Loucy (cell line): ENCODE measurements at regions not wholly inside any gene's neighbourhood (a gene's known extent, or its start where the extent isn't known, plus 50 kb on each side); places are given as distances from the start of the nearest gene placed in this dataset.

Source experiments
- CTCF ChIP-seq: fragments of 200-600 bp; sonication (generic); conservative IDR thresholded peaks from 2 replicates; pipeline ENCODE4 v1.5.1; 2014; ENCODE audit warnings: mild to moderate bottlenecking, antibody characterized with exemption, low read length
- EZH2phosphoT487 ChIP-seq: fragments of 200-600 bp; IDR thresholded peaks from 2 replicates; pipeline ENCODE4 v1.6.1; 2018; ENCODE audit warnings: antibody characterized with exemption, mild to moderate bottlenecking, moderate library complexity, borderline replicate concordance

- no peak for TF ChIP-seq CTCF
- no peak for TF ChIP-seq EZH2phosphoT487
These were observed 453.3 kb downstream of the KIF4B start for GRCh38 chr5:155466851-155467250.
